ENCODE measurements at regions not wholly inside any gene's neighbourhood (a gene's known extent, or its start where the extent isn't known, plus 50 kb on each side); places are given as distances from the start of the nearest gene placed in this dataset.

- ATAC-seq (ENCODE audit: low read depth) (no peak), DNase-seq (no peak)
- no peak overlapping the region for H3K4me2 ChIP-seq (replicated peaks; ENCODE audit: low read depth, low read length, poor library complexity, severe bottlenecking)
- H3K4me3 ChIP-seq (ENCODE audit: control extremely low read depth in 1 of 5, extremely low read depth in 1 of 5, insufficient read depth in 1 of 5, low read depth in 2 of 5, low read length in 4 of 5), result no peak overlapping the region
- no peak overlapping the region for H3K4me3 Mint-ChIP-seq
- no peak overlapping the region for H3K27ac Mint-ChIP-seq
- H3K27me3 ChIP-seq (replicated peaks in 1 of 4; ENCODE audit: control extremely low read depth in 1 of 4, control insufficient read depth in 3 of 4, insufficient read depth in 4 of 4, low read length in 3 of 4), result no peaks in the 10 kb centered on the region
- H3K27me3 Mint-ChIP-seq, result no peaks in the 10 kb centered on the region
- H3K9ac ChIP-seq (ENCODE audit: low read length), result no peak overlapping the region
- ChIA-PET CTCF (interaction anchor here (2.0 kb wide), 1 partner anchor 28 kb away, joined by 5 read pairs; no protein-coding TSS in a partner anchor), POLR2A (no interaction called here)
- peaks cover 0 to 4% of the 10 kb centered on the region in 2 donors for H3K4me1 ChIP-seq (ENCODE audit: control insufficient read depth in 2 of 2, insufficient read depth in 2 of 2, low read length in 2 of 2)
- H3K9me3 Mint-ChIP-seq (ENCODE audit: insufficient read depth), result peaks cover 2% of the 10 kb centered on the region
- H3K36me3 ChIP-seq (replicated peaks in 1 of 2; ENCODE audit: control extremely low read depth in 1 of 2, control insufficient read depth in 1 of 2, extremely low read depth in 1 of 2, insufficient read depth in 2 of 2, low read length in 1 of 2), result no peaks in the 10 kb centered on the region
- intact Hi-C loops (cut with micrococcal nuclease), result no loop called here
- H3K9me3 ChIP-seq (ENCODE audit: control extremely low read depth in 1 of 3, control insufficient read depth in 2 of 3, insufficient read depth in 1 of 3, low read length in 2 of 3), result peaks cover 0 to 1% (median 0%) of the 10 kb centered on the region in 3 donors
- no peak for TF ChIP-seq EZH2 (IDR thresholded peaks at IDR 0.05; ENCODE audit: borderline replicate concordance, insufficient read depth, low read depth, low read length, poor library complexity, severe bottlenecking)
- no peak for TF ChIP-seq CTCF (IDR thresholded peaks at IDR 0.05)
- no peaks in the 10 kb centered on the region for H3K79me2 ChIP-seq (ENCODE audit: control insufficient read depth, insufficient read depth, low read length)
- no peak overlapping the region for H3K27ac ChIP-seq (ENCODE audit: low read length in 2 of 2)
- WGBS (ENCODE audit: insufficient coverage), result 96% methylated on average over 5 of the region's 8 CpGs
- H3K4me1 Mint-ChIP-seq, result peaks cover 13% of the 10 kb centered on the region
- no peaks in the 10 kb centered on the region for H4K20me1 ChIP-seq (ENCODE audit: control insufficient read depth, insufficient read depth, low read length, poor library complexity, severe bottlenecking)
- H2AFZ ChIP-seq (ENCODE audit: insufficient read depth, low read depth, low read length, poor library complexity, severe bottlenecking), result no peak overlapping the region
Observed at GRCh38 chr18:8959551-8960135, 142.9 kb upstream of the NDUFV2 start.

DNA sequence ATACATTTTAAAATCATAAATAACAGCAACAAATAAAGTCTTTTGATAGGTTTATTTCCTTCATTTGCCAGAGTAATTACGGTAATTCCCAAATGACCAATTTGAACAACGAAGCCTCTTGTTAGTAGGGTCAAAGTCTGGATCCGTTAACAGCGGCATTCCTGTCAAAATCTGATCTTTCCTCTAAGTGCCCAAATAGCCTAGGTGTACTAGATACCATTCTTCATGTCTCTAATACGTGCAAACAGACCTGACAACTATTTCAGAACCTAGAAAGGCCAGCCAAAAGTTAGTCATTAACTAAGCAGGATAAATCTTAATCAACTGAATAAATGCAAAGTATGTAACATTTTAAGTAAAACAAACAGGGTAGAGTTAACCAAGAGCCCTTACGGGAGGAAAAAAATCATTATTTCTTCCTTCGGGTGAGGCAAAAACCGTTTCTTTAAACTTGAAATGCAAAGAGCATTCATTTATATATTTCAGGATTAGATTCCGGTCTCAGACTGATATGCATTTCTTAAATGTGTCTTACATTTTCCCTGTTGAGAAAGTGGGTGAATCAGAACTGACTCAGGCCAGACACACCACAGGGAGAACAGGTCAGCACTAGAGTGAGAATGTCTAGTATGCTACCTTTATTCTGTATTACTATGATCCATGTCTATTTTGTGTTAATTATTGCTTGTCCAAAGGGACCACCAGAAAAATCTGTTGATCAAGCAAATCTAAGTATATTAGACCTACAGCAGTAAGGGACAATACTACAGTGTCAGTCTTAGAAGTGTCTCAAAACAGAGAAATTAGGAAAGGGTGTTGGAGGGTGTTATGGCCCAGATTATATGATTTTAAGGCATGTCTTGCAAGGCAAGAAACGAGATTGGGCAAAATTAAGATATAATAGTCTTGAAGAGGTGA is 141.5 kb upstream of the NDUFV2 start:
- intact Hi-C loops (cut with micrococcal nuclease), result no loop called here
- H3K4me1 ChIP-seq (ENCODE audit: control insufficient read depth in 2 of 2, insufficient read depth in 2 of 2, low read length in 2 of 2), result peaks cover under 1 to 3% of the 10 kb centered on the region in 2 donors
- H3K27me3 Mint-ChIP-seq, result no peaks in the 10 kb centered on the region
- WGBS (ENCODE audit: insufficient coverage), result 84% methylated on average over 3 of the region's 10 CpGs
- peaks cover 10% of the 10 kb centered on the region for H3K4me1 Mint-ChIP-seq
- H3K27ac ChIP-seq (ENCODE audit: low read length in 2 of 2), result no peak overlapping the region
- H3K9me3 ChIP-seq (ENCODE audit: control extremely low read depth in 1 of 3, control insufficient read depth in 2 of 3, insufficient read depth in 1 of 3, low read length in 2 of 3), result peaks cover 0 to 1% (median 0%) of the 10 kb centered on the region in 3 donors
- H3K27ac Mint-ChIP-seq, result no peak overlapping the region
- DNase-seq (no peak), ATAC-seq (ENCODE audit: low read depth) (no peak)
- H3K9me3 Mint-ChIP-seq (ENCODE audit: insufficient read depth), result peaks cover 2% of the 10 kb centered on the region
- TF ChIP-seq CTCF (IDR thresholded peaks at IDR 0.05) (no peak), EZH2 (IDR thresholded peaks at IDR 0.05; ENCODE audit: borderline replicate concordance, insufficient read depth, low read depth, low read length, poor library complexity, severe bottlenecking) (no peak)
- no peaks in the 10 kb centered on the region for H4K20me1 ChIP-seq (ENCODE audit: control insufficient read depth, insufficient read depth, low read length, poor library complexity, severe bottlenecking)
- ChIA-PET CTCF (no interaction called here), POLR2A (no interaction called here)
- H3K36me3 ChIP-seq (replicated peaks in 1 of 2; ENCODE audit: control extremely low read depth in 1 of 2, control insufficient read depth in 1 of 2, extremely low read depth in 1 of 2, insufficient read depth in 2 of 2, low read length in 1 of 2), result no peaks in the 10 kb centered on the region
- H3K9ac ChIP-seq (ENCODE audit: low read length), result no peak overlapping the region
- H2AFZ ChIP-seq (ENCODE audit: insufficient read depth, low read depth, low read length, poor library complexity, severe bottlenecking), result no peak overlapping the region
- no peaks in the 10 kb centered on the region for H3K27me3 ChIP-seq (replicated peaks in 1 of 4; ENCODE audit: control extremely low read depth in 1 of 4, control insufficient read depth in 3 of 4, insufficient read depth in 4 of 4, low read length in 3 of 4)
- H3K4me3 Mint-ChIP-seq, result no peak overlapping the region
- no peak overlapping the region for H3K4me2 ChIP-seq (replicated peaks; ENCODE audit: low read depth, low read length, poor library complexity, severe bottlenecking)
- H3K4me3 ChIP-seq (ENCODE audit: control extremely low read depth in 1 of 5, extremely low read depth in 1 of 5, insufficient read depth in 1 of 5, low read depth in 2 of 5, low read length in 4 of 5), result no peak overlapping the region
- no peaks in the 10 kb centered on the region for H3K79me2 ChIP-seq (ENCODE audit: control insufficient read depth, insufficient read depth, low read length)
